ENCODE measurements at regions not wholly inside any gene's neighbourhood (a gene's known extent, or its start where the extent isn't known, plus 50 kb on each side); places are given as distances from the start of the nearest gene placed in this dataset.

GRCh38 chr4:17347445-17347844, 164.4 kb downstream of the QDPR start:
- TF ChIP-seq ZBTB7A (IDR thresholded peaks at IDR 0.05; ENCODE audit: low read depth), result no peak
- no peak for TF ChIP-seq YY1 (IDR thresholded peaks at IDR 0.05; ENCODE audit: low read depth)
- TF ChIP-seq RAD21 (IDR thresholded peaks at IDR 0.05; ENCODE audit: low read depth), result peak; percentile 69
- no peak for TF ChIP-seq NFIC (IDR thresholded peaks at IDR 0.05)

DNA sequence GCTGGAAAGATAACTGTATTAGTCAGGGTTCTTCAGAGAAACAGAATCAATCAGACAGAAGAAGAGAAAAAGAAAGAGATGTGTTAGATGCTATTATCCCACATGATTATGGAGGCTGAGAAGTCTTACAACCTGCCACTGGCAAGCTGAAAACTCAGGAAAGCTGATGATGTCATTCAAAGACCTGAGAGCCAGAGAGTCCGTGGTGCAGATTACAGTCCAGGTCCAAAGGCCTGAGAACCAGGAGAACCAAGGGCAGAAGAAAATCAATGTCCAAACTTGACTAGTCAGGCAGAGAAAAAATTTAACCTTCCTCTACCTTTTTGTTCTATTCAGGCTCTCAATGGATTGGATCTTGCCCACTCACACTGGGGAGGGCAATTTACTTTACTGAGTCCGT, 172.5 kb downstream of the QDPR start:
- TF ChIP-seq EP300 (IDR thresholded peaks at IDR 0.05; ENCODE audit: borderline replicate concordance), result no peak
- TF ChIP-seq EGR1 (IDR thresholded peaks at IDR 0.05), result no peak
- TF ChIP-seq NFIC (IDR thresholded peaks at IDR 0.05), result no peak
- no peak for TF ChIP-seq TAF1 (IDR thresholded peaks at IDR 0.05; ENCODE audit: low read depth)
- TF ChIP-seq CREB1 (IDR thresholded peaks at IDR 0.05; ENCODE audit: low read depth), result no peak
- TF ChIP-seq, protein P1, sequence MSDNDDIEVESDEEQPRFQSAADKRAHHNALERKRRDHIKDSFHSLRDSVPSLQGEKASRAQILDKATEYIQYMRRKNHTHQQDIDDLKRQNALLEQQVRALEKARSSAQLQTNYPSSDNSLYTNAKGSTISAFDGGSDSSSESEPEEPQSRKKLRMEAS (IDR thresholded peaks at IDR 0.05), result no peak
- no peak for TF ChIP-seq CEBPB (IDR thresholded peaks at IDR 0.05)
- TF ChIP-seq TEAD4 (IDR thresholded peaks at IDR 0.05), result no peak
- TF ChIP-seq YY1 (IDR thresholded peaks at IDR 0.05; ENCODE audit: low read depth), result no peak
- no peak for TF ChIP-seq TCF12 (IDR thresholded peaks at IDR 0.05; ENCODE audit: low read depth)
- TF ChIP-seq, protein P2, sequence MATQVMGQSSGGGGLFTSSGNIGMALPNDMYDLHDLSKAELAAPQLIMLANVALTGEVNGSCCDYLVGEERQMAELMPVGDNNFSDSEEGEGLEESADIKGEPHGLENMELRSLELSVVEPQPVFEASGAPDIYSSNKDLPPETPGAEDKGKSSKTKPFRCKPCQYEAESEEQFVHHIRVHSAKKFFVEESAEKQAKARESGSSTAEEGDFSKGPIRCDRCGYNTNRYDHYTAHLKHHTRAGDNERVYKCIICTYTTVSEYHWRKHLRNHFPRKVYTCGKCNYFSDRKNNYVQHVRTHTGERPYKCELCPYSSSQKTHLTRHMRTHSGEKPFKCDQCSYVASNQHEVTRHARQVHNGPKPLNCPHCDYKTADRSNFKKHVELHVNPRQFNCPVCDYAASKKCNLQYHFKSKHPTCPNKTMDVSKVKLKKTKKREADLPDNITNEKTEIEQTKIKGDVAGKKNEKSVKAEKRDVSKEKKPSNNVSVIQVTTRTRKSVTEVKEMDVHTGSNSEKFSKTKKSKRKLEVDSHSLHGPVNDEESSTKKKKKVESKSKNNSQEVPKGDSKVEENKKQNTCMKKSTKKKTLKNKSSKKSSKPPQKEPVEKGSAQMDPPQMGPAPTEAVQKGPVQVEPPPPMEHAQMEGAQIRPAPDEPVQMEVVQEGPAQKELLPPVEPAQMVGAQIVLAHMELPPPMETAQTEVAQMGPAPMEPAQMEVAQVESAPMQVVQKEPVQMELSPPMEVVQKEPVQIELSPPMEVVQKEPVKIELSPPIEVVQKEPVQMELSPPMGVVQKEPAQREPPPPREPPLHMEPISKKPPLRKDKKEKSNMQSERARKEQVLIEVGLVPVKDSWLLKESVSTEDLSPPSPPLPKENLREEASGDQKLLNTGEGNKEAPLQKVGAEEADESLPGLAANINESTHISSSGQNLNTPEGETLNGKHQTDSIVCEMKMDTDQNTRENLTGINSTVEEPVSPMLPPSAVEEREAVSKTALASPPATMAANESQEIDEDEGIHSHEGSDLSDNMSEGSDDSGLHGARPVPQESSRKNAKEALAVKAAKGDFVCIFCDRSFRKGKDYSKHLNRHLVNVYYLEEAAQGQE (IDR thresholded peaks at IDR 0.05; ENCODE audit: low read depth), result no peak
- no peak for TF ChIP-seq ZBTB7A (IDR thresholded peaks at IDR 0.05; ENCODE audit: low read depth)
- TF ChIP-seq USF1 (IDR thresholded peaks at IDR 0.05), result no peak
- TF ChIP-seq FOXM1 (IDR thresholded peaks at IDR 0.05; ENCODE audit: borderline replicate concordance, low read depth), result no peak
- no peak for TF ChIP-seq RAD21 (IDR thresholded peaks at IDR 0.05; ENCODE audit: low read depth)

- TF ChIP-seq, protein P1 (IDR thresholded peaks at IDR 0.05), result no peak
- TF ChIP-seq YY1 (IDR thresholded peaks at IDR 0.05; ENCODE audit: low read depth) (no peak), TEAD4 (IDR thresholded peaks at IDR 0.05) (no peak), USF1 (IDR thresholded peaks at IDR 0.05) (no peak), ZBTB7A (IDR thresholded peaks at IDR 0.05; ENCODE audit: low read depth) (no peak), FOXM1 (IDR thresholded peaks at IDR 0.05; ENCODE audit: borderline replicate concordance, low read depth) (no peak), RAD21 (IDR thresholded peaks at IDR 0.05; ENCODE audit: low read depth) (no peak), NFIC (IDR thresholded peaks at IDR 0.05) (no peak), TAF1 (IDR thresholded peaks at IDR 0.05; ENCODE audit: low read depth) (no peak), EGR1 (IDR thresholded peaks at IDR 0.05) (no peak), TCF12 (IDR thresholded peaks at IDR 0.05; ENCODE audit: low read depth) (no peak)
- TF ChIP-seq, protein P2 (IDR thresholded peaks at IDR 0.05; ENCODE audit: low read depth), result no peak
Measured at GRCh38 chr4:17336986-17337385, 174.9 kb downstream of the QDPR start.

GRCh38 chr4:17336524-17336961, 175.3 kb downstream of the QDPR start:
- TF ChIP-seq TCF12 (IDR thresholded peaks at IDR 0.05; ENCODE audit: low read depth), result no peak
- TF ChIP-seq CEBPB (IDR thresholded peaks at IDR 0.05), result no peak
- TF ChIP-seq TAF1 (IDR thresholded peaks at IDR 0.05; ENCODE audit: low read depth), result no peak
- TF ChIP-seq TEAD4 (IDR thresholded peaks at IDR 0.05), result no peak
- no peak for TF ChIP-seq ZBTB7A (IDR thresholded peaks at IDR 0.05; ENCODE audit: low read depth)
- TF ChIP-seq EGR1 (IDR thresholded peaks at IDR 0.05), result no peak
- no peak for TF ChIP-seq CREB1 (IDR thresholded peaks at IDR 0.05; ENCODE audit: low read depth)
- no peak for TF ChIP-seq YY1 (IDR thresholded peaks at IDR 0.05; ENCODE audit: low read depth)

- TF ChIP-seq FOXM1 (IDR thresholded peaks at IDR 0.05; ENCODE audit: borderline replicate concordance, low read depth) (no peak), RAD21 (IDR thresholded peaks at IDR 0.05; ENCODE audit: low read depth) (no peak), YY1 (IDR thresholded peaks at IDR 0.05; ENCODE audit: low read depth) (no peak), EGR1 (IDR thresholded peaks at IDR 0.05) (no peak), TAF1 (IDR thresholded peaks at IDR 0.05; ENCODE audit: low read depth) (no peak), NFIC (IDR thresholded peaks at IDR 0.05) (no peak), CREB1 (IDR thresholded peaks at IDR 0.05; ENCODE audit: low read depth) (no peak), USF1 (IDR thresholded peaks at IDR 0.05) (no peak), EP300 (IDR thresholded peaks at IDR 0.05; ENCODE audit: borderline replicate concordance) (no peak), TEAD4 (IDR thresholded peaks at IDR 0.05) (no peak), ZBTB7A (IDR thresholded peaks at IDR 0.05; ENCODE audit: low read depth) (no peak), CEBPB (IDR thresholded peaks at IDR 0.05) (no peak), TCF12 (IDR thresholded peaks at IDR 0.05; ENCODE audit: low read depth) (no peak)
- TF ChIP-seq, protein P2 (IDR thresholded peaks at IDR 0.05; ENCODE audit: low read depth), result no peak
- TF ChIP-seq, protein P1 (IDR thresholded peaks at IDR 0.05), result no peak
Measured at GRCh38 chr4:17336069-17336468, 175.8 kb downstream of the QDPR start.

Measured in Ishikawa (cell line).